ENCODE measurements at regions not wholly inside any gene's neighbourhood (a gene's known extent, or its start where the extent isn't known, plus 50 kb on each side); places are given as distances from the start of the nearest gene placed in this dataset.

DNA sequence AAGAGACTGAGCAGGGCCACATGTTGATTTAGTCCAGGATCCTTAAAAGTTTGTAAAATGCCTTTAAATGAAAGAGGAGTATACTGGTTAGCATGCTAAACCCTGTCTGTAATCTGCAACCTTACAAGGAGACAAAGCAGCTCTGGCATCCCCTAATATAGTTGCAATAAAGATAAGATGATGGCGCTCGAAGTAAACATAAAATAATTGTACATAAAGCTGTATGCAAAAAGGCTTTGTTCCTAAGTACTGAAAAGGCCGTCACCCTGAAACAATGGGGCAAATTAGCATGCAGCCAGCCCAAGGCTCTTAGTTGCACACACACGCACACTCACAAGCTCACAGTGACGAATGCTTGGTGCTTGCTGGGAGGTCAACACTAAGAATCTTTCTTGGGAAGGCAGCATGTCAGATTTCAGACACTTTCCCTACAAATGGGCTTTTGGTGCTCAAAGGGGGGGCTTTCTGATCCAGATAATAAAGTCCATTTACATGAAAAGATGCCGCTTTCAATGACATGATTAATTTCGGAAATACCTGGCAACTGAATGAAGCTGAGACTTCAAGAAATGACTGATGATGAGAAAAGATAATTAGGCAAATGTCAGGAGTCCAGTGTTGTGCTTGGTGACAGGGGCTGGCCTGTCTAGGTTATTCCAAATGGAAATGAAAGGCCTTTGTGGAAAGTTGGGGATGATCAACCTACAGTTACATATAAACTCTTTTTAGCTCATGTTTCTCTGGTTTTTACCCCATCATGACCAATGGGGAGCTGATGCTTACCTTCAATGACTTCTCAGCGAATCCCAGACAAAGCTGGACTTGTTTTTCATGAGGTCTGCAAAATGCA is 370.3 kb downstream of the MEIS1 start:
- DNase-seq (ENCODE audit: low read depth): no peak
- TF ChIP-seq, protein P1, sequence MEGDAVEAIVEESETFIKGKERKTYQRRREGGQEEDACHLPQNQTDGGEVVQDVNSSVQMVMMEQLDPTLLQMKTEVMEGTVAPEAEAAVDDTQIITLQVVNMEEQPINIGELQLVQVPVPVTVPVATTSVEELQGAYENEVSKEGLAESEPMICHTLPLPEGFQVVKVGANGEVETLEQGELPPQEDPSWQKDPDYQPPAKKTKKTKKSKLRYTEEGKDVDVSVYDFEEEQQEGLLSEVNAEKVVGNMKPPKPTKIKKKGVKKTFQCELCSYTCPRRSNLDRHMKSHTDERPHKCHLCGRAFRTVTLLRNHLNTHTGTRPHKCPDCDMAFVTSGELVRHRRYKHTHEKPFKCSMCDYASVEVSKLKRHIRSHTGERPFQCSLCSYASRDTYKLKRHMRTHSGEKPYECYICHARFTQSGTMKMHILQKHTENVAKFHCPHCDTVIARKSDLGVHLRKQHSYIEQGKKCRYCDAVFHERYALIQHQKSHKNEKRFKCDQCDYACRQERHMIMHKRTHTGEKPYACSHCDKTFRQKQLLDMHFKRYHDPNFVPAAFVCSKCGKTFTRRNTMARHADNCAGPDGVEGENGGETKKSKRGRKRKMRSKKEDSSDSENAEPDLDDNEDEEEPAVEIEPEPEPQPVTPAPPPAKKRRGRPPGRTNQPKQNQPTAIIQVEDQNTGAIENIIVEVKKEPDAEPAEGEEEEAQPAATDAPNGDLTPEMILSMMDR (IDR thresholded peaks at IDR 0.05; ENCODE audit: insufficient read depth, low read depth, low read length, missing control alignments): no peak
- H3K4me3 ChIP-seq (ENCODE audit: low read length): no peak overlapping the region

DNA sequence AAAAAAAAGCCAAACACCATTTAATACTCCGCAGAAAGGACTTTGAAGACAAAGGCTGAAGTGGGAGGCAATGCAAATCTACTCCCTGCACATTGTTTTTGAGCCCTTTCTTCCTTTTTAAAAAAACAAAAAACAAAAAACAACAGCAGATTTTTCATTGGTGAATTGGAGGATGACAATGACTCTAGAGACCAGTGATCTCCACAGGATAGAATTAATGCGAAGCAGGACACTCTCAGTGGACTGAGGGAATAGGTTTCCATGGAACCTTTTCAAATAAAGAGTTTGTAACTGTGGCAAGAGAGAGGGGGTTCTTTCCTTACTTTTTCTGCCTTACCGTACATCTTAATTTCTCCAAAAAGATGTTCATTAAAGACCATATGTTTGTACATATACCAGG is 371.0 kb downstream of the MEIS1 start:
- H3K4me3 ChIP-seq (ENCODE audit: low read length): no peak overlapping the region
- TF ChIP-seq, protein P1 (IDR thresholded peaks at IDR 0.05; ENCODE audit: insufficient read depth, low read depth, low read length, missing control alignments): no peak
- no peak for DNase-seq (ENCODE audit: low read depth)

DNA sequence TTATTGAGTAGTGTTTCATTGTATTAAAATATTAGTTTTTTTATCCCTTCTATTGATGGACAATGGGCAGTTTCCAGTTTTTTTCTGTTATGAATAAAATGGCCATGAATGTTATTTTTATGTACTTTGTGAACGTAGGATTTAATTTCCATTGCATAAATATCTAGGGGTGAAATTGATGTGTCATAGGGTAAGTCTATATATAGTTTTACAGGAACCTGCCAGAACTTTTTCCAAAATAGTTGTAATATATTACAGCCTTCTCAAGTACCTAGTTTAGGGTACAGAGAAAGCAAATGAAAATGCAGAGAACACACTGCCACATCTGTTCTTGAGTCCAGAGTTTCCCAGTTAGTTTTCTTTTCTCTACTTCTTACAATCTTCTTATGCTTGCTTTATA is 378.6 kb downstream of the MEIS1 start:
- TF ChIP-seq, protein P1 (IDR thresholded peaks at IDR 0.05; ENCODE audit: insufficient read depth, low read depth, low read length, missing control alignments): no peak

DNA sequence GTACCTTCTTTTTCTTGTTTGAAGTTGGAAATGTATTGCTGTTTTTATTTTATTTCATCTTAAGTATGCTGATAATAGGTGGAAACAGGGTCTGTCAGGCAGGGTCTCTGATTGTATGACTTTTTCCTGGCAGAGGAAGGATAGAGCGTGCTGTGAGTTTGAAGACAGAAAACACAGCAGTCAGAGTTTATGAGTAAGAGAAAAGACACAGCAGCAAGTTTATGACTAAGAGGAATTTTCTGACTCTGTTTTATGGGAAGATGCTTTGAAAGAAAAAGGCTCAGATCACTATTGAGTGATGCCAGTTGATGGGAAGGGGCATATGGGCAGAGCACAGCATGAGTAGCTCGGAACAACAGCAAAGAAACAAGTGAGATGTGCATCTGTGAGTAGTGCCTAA is 379.1 kb downstream of the MEIS1 start:
- TF ChIP-seq, protein P1 (IDR thresholded peaks at IDR 0.05; ENCODE audit: insufficient read depth, low read depth, low read length, missing control alignments): no peak
- DNase-seq (ENCODE audit: low read depth): no peak

More for the DNA sequence above, 378.6 kb downstream of the MEIS1 start:
- no peak overlapping the region for H3K4me3 ChIP-seq (ENCODE audit: low read length)
- no peak for DNase-seq (ENCODE audit: low read depth)

DNA sequence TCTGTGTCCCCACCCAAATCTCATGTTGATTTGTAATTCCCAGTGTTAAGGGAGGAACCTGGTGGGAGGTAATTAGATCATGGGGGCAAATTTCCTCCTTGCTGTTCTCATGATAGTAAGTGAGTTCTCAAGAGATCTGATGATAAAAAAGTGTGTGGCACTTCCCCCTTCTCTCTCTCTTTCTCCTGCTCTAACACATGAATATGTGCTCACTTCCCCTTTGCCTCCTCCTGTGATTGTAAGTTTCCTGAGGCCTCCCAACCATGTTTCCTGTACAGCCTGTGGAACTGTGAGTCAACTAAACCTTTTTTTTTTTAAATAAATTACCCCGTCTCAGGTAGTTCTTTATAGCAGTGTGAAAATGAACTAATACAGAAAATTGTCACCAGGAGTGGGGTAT is 380.0 kb downstream of the MEIS1 start:
- TF ChIP-seq, protein P1 (IDR thresholded peaks at IDR 0.05; ENCODE audit: insufficient read depth, low read depth, low read length, missing control alignments): no peak
- H3K4me3 ChIP-seq (ENCODE audit: low read length): no peak overlapping the region
- DNase-seq (ENCODE audit: low read depth): no peak

More for the DNA sequence above, 379.1 kb downstream of the MEIS1 start:
- H3K4me3 ChIP-seq (ENCODE audit: low read length): no peak overlapping the region

DNA sequence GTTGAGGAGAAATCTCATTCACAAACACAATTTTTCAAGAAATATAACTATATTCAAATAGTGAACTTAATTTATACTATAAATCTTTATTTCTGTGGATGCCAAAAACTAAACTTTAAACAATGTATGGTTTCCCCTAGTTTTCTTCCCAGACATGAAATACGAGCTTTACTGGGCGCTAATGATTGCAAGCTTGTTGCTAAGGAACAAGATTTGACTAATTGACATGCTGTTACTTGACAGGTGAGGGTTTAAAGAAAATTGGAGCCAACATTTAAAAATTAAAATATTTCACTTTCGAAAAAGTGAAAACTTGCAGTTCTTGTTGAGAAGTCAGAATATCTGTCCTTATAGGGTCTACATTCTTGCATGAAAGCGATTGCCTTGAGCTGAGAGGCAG is 381.0 kb downstream of the MEIS1 start:
- peak; percentile 29 for DNase-seq (ENCODE audit: low read depth)
- TF ChIP-seq, protein P1 (IDR thresholded peaks at IDR 0.05; ENCODE audit: insufficient read depth, low read depth, low read length, missing control alignments): no peak

DNA sequence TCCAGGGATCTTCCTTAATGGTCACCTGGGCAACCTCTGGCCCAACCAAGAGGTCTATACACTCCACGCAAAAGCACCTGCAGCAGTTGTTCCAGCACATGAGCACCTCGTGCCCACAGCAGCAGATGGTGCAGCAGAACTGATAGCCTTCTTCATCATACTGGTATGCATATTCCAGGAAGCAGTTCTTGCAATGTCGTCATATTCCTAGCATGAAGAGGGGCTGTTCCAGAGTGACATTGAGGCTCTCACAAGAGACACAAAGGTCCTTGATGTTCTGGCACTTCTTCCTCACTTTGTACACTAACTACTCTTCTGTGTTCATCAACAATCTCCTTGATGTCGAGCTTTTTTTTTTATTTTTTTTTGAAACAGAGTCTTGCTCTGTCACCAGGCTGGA is 386.2 kb downstream of the MEIS1 start:
- no peak overlapping the region for H3K4me3 ChIP-seq (ENCODE audit: low read length)
- DNase-seq (ENCODE audit: low read depth): no peak
- TF ChIP-seq, protein P1 (IDR thresholded peaks at IDR 0.05; ENCODE audit: insufficient read depth, low read depth, low read length, missing control alignments): no peak

More for the DNA sequence above, 381.0 kb downstream of the MEIS1 start:
- no peak overlapping the region for H3K4me3 ChIP-seq (ENCODE audit: low read length)
